ENCODE measurements at regions not wholly inside any gene's neighbourhood (a gene's known extent, or its start where the extent isn't known, plus 50 kb on each side); places are given as distances from the start of the nearest gene placed in this dataset.
"Not testable (repeated sequence)": the region's sequence is repeated elsewhere in the genome, so short reads cannot be mapped to it uniquely, and the experiment has no call there.

GRCh38 chr2:176833671-176834070, 378.9 kb upstream of the HNRNPA3 start:
- DNase-seq (ENCODE audit: low spot score) (no peak), FAIRE-seq (no peak)

GRCh38 chr2:176834226-176834625, 378.4 kb upstream of the HNRNPA3 start:
- FAIRE-seq (no peak), DNase-seq (ENCODE audit: low spot score) (no peak)

- DNase-seq (ENCODE audit: low spot score) (no peak), FAIRE-seq (no peak)
Measured at GRCh38 chr2:176843208-176843607, 369.4 kb upstream of the HNRNPA3 start.

- DNase-seq (ENCODE audit: low spot score) (no peak), FAIRE-seq (no peak)
Measured at GRCh38 chr2:176844461-176844860, 368.1 kb upstream of the HNRNPA3 start.

- FAIRE-seq (no peak), DNase-seq (ENCODE audit: low spot score) (no peak)
Measured at GRCh38 chr2:176845718-176846117, 366.9 kb upstream of the HNRNPA3 start.

GRCh38 chr2:176847575-176847974, 365.0 kb upstream of the HNRNPA3 start:
- no peak for DNase-seq (ENCODE audit: low spot score)
- no peak for FAIRE-seq

GRCh38 chr2:176848844-176849243, 363.8 kb upstream of the HNRNPA3 start:
- no peak for DNase-seq (ENCODE audit: low spot score)
- FAIRE-seq = no peak

- FAIRE-seq (no peak), DNase-seq (ENCODE audit: low spot score) (no peak)
Measured at GRCh38 chr2:176851200-176851888, 361.2 kb upstream of the HNRNPA3 start.

- DNase-seq (ENCODE audit: low spot score) (no peak), FAIRE-seq (no peak)
Measured at GRCh38 chr2:176851889-176852483, 360.6 kb upstream of the HNRNPA3 start.

GRCh38 chr2:176852667-176853066, 359.9 kb upstream of the HNRNPA3 start:
- FAIRE-seq (no peak), DNase-seq (ENCODE audit: low spot score) (no peak)

- DNase-seq (ENCODE audit: low spot score) = no peak
- no peak for FAIRE-seq
Measured at GRCh38 chr2:176854062-176854461, 358.5 kb upstream of the HNRNPA3 start.

- FAIRE-seq (no peak), DNase-seq (ENCODE audit: low spot score) (no peak)
Measured at GRCh38 chr2:176854878-176855277, 357.7 kb upstream of the HNRNPA3 start.

- no peak for FAIRE-seq
Measured at GRCh38 chr2:176856683-176857082, 355.9 kb upstream of the HNRNPA3 start.

GRCh38 chr2:176865336-176865735, 347.3 kb upstream of the HNRNPA3 start:
- DNase-seq (ENCODE audit: low spot score) (no peak), FAIRE-seq (no peak)

More at GRCh38 chr2:176856683-176857082, 355.9 kb upstream of the HNRNPA3 start:
- DNase-seq (ENCODE audit: low spot score) = no peak

GRCh38 chr2:176872406-176872805, 340.2 kb upstream of the HNRNPA3 start:
- FAIRE-seq (no peak), DNase-seq (ENCODE audit: low spot score) (no peak)

GRCh38 chr2:176873403-176873802, 339.2 kb upstream of the HNRNPA3 start:
- no peak for FAIRE-seq
- no peak for DNase-seq (ENCODE audit: low spot score)

GRCh38 chr2:176876493-176877103, 336.0 kb upstream of the HNRNPA3 start:
- no peak for DNase-seq (ENCODE audit: low spot score)
- no peak for FAIRE-seq

GRCh38 chr2:176879426-176879995, 333.1 kb upstream of the HNRNPA3 start:
- DNase-seq (ENCODE audit: low spot score) = no peak

GRCh38 chr2:176882045-176882444, 330.5 kb upstream of the HNRNPA3 start:
- not testable (repeated sequence) for DNase-seq (ENCODE audit: low spot score); FAIRE-seq

More at GRCh38 chr2:176879426-176879995, 333.1 kb upstream of the HNRNPA3 start:
- no peak for FAIRE-seq

GRCh38 chr2:176885001-176885643, 327.5 kb upstream of the HNRNPA3 start:
- DNase-seq (ENCODE audit: low spot score) = no peak
- FAIRE-seq = no peak

GRCh38 chr2:176885661-176886060, 326.9 kb upstream of the HNRNPA3 start:
- DNase-seq (ENCODE audit: low spot score) (no peak), FAIRE-seq (no peak)

- DNase-seq (ENCODE audit: low spot score) (no peak), FAIRE-seq (no peak)
Measured at GRCh38 chr2:176891105-176891504, 321.5 kb upstream of the HNRNPA3 start.

All from urothelium cell line (cell line).